ENCODE measurements at regions not wholly inside any gene's neighbourhood (a gene's known extent, or its start where the extent isn't known, plus 50 kb on each side); places are given as distances from the start of the nearest gene placed in this dataset.

DNA sequence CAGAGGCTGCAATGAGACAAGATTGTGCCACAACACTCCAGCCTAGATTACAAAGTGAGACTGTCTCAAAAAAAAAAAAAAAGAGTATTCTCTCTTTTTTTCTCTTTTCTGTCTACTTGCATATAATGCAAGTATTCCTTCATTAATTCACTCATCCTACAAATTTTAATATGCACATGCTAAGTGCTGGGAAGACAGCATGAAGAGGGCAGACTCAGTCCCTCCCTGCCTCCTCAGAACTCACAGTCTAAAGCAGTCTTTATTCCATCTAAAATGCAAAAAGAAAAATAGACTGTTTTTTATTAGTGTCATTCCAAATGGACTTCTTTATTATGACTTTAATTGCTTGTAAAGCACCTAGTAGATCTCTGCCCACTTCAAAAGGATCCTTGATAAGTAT is 85.6 kb downstream of the NKX6-1 start:
- dilution Hi-C loops (cut with HindIII; ENCODE audit: low sequenced_read_pairs, unreplicated experiment), result no loop called here
- H3K27me3 ChIP-seq (ENCODE audit: control insufficient read depth, insufficient read depth, low read length), result no peaks in the 10 kb centered on the region
- H3K4me2 ChIP-seq (ENCODE audit: low read depth, low read length), result no peak overlapping the region
- H2BK120ac ChIP-seq (ENCODE audit: low read depth, low read length), result no peak overlapping the region
- H3K79me1 ChIP-seq (ENCODE audit: low read depth in 1 of 2, low read length in 2 of 2), result no peaks in the 10 kb centered on the region
- H3K9me3 ChIP-seq (ENCODE audit: control insufficient read depth, insufficient read depth, low read length), result no peaks in the 10 kb centered on the region
- H4K8ac ChIP-seq (ENCODE audit: low read depth in 2 of 2, low read length in 2 of 2), result no peak overlapping the region
- H2AK9ac ChIP-seq (replicated peaks; ENCODE audit: low read depth, low read length, poor library complexity), result no peak overlapping the region
- no TSS peak for BruUV-seq (replicated peaks)
- H2BK5ac ChIP-seq (ENCODE audit: low read depth, low read length, poor library complexity, severe bottlenecking), result no peak overlapping the region
- H3K4me3 ChIP-seq (ENCODE audit: insufficient read depth, low read depth, low read length), result no peak overlapping the region
- H3K23ac ChIP-seq (ENCODE audit: low read depth, low read length), result no peak overlapping the region
- no peaks in the 10 kb centered on the region for H3K9me1 ChIP-seq (ENCODE audit: insufficient read depth, low read length)
- TF ChIP-seq MXI1 (IDR thresholded peaks at IDR 0.05; ENCODE audit: borderline replicate concordance, low read depth, low read length) (no peak), BHLHE40 (IDR thresholded peaks at IDR 0.05; ENCODE audit: low read depth, low read length) (no peak), MAZ (IDR thresholded peaks at IDR 0.05; ENCODE audit: borderline replicate concordance, low read depth, low read length) (no peak), CHD1 (IDR thresholded peaks at IDR 0.05; ENCODE audit: low read depth, low read length) (no peak), RCOR1 (IDR thresholded peaks at IDR 0.05; ENCODE audit: insufficient replicate concordance, low read length) (no peak), MAFK (IDR thresholded peaks at IDR 0.05; ENCODE audit: low read depth, low read length) (no peak), RAD21 (IDR thresholded peaks at IDR 0.05; ENCODE audit: low read length) (no peak), FOS (IDR thresholded peaks at IDR 0.05; ENCODE audit: low read depth, low read length) (no peak), RFX5 (IDR thresholded peaks at IDR 0.05; ENCODE audit: low read depth, low read length) (no peak), NFE2L2 (IDR thresholded peaks at IDR 0.05; ENCODE audit: low read depth, low read length) (no peak), SMC3 (IDR thresholded peaks at IDR 0.05; ENCODE audit: low read depth, low read length) (no peak), CEBPB (IDR thresholded peaks at IDR 0.05; ENCODE audit: low read depth, low read length) (no peak), POLR2A (IDR thresholded peaks at IDR 0.05; ENCODE audit: low read depth, low read length) (no peak)
- TF ChIP-seq, protein P1, sequence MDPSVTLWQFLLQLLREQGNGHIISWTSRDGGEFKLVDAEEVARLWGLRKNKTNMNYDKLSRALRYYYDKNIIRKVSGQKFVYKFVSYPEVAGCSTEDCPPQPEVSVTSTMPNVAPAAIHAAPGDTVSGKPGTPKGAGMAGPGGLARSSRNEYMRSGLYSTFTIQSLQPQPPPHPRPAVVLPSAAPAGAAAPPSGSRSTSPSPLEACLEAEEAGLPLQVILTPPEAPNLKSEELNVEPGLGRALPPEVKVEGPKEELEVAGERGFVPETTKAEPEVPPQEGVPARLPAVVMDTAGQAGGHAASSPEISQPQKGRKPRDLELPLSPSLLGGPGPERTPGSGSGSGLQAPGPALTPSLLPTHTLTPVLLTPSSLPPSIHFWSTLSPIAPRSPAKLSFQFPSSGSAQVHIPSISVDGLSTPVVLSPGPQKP (IDR thresholded peaks at IDR 0.05; ENCODE audit: borderline replicate concordance, low read depth, low read length), result no peak
- TF ChIP-seq, protein P2, sequence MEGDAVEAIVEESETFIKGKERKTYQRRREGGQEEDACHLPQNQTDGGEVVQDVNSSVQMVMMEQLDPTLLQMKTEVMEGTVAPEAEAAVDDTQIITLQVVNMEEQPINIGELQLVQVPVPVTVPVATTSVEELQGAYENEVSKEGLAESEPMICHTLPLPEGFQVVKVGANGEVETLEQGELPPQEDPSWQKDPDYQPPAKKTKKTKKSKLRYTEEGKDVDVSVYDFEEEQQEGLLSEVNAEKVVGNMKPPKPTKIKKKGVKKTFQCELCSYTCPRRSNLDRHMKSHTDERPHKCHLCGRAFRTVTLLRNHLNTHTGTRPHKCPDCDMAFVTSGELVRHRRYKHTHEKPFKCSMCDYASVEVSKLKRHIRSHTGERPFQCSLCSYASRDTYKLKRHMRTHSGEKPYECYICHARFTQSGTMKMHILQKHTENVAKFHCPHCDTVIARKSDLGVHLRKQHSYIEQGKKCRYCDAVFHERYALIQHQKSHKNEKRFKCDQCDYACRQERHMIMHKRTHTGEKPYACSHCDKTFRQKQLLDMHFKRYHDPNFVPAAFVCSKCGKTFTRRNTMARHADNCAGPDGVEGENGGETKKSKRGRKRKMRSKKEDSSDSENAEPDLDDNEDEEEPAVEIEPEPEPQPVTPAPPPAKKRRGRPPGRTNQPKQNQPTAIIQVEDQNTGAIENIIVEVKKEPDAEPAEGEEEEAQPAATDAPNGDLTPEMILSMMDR (conservative IDR thresholded peaks at IDR 0.05; ENCODE audit: low read depth, low read length), result no peak
- TF ChIP-seq, protein P3, sequence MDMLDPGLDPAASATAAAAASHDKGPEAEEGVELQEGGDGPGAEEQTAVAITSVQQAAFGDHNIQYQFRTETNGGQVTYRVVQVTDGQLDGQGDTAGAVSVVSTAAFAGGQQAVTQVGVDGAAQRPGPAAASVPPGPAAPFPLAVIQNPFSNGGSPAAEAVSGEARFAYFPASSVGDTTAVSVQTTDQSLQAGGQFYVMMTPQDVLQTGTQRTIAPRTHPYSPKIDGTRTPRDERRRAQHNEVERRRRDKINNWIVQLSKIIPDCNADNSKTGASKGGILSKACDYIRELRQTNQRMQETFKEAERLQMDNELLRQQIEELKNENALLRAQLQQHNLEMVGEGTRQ (IDR thresholded peaks at IDR 0.05; ENCODE audit: low read depth, low read length), result no peak
- no peak overlapping the region for H3K14ac ChIP-seq (replicated peaks; ENCODE audit: low read depth, low read length)
- ChIA-PET CTCF (no interaction called here), POLR2A (ENCODE audit: unreplicated experiment) (no interaction called here)
- no peak overlapping the region for H4K91ac ChIP-seq (ENCODE audit: insufficient read depth, low read depth, low read length)
- no peak overlapping the region for H3K56ac ChIP-seq (ENCODE audit: extremely low read depth, insufficient read depth, low read length)
- no peaks in the 10 kb centered on the region for H3K36me3 ChIP-seq (ENCODE audit: control insufficient read depth, insufficient read depth, low read length)
- H3K9ac ChIP-seq (ENCODE audit: low read depth, low read length), result no peak overlapping the region
- no peak overlapping the region for H3K4ac ChIP-seq (ENCODE audit: low read depth, low read length)
- no peak overlapping the region for H2BK15ac ChIP-seq (ENCODE audit: low read depth, low read length)
- H3K4me1 ChIP-seq (ENCODE audit: control insufficient read depth, insufficient read depth, low read length), result no peaks in the 10 kb centered on the region
- no peaks in the 10 kb centered on the region for H4K20me1 ChIP-seq (ENCODE audit: insufficient read depth, low read length)
- no peak overlapping the region for H2AK5ac ChIP-seq (ENCODE audit: low read depth, low read length)
- no peak overlapping the region for H2BK20ac ChIP-seq (ENCODE audit: low read depth, low read length)
- intact Hi-C loops (cut with micrococcal nuclease), result no loop called here
- in situ Hi-C loops (cut with MboI; ENCODE audit: low sequenced_read_pairs), result no loop called here
- no peak for ATAC-seq (ENCODE audit: low read depth)
- H4K5ac ChIP-seq (ENCODE audit: low read depth, low read length), result no peak overlapping the region
- no peak overlapping the region for H2AFZ ChIP-seq (replicated peaks; ENCODE audit: low read length, poor library complexity)
- no peak overlapping the region for H3K27ac ChIP-seq (ENCODE audit: insufficient read depth, low read length)
- no peak for DNase-seq
- H3K18ac ChIP-seq (ENCODE audit: low read depth, low read length), result no peak overlapping the region

Measured in IMR-90 (cell line).